Spleen (tissue), 11 donors: ENCODE measurements at regions not wholly inside any gene's neighbourhood (a gene's known extent, or its start where the extent isn't known, plus 50 kb on each side); places are given as distances from the start of the nearest gene placed in this dataset.
"Not testable (repeated sequence)": the region's sequence is repeated elsewhere in the genome, so short reads cannot be mapped to it uniquely, and the experiment has no call there.

Source experiments
- DNase-seq: peaks from one replicate; pipeline ENCODE4 v3.0.0-alpha.2; 2020
- H3K27ac ChIP-seq, 8 donors: fragments of 200-600 bp; sonication (generic) in 7 of 8; 1 replicate in 4 of 8; 2 replicates in 4 of 8; pipeline versions ENCODE4 v1.5.0 to v1.8.0; 2016 to 2021; ENCODE audit warnings: inconsistent platforms in 4 of 8, mild to moderate bottlenecking in 4 of 8, moderate library complexity in 1 of 8
- H3K27me3 ChIP-seq, 7 donors: fragments of 200-600 bp; sonication (generic) in 6 of 7; replicated peaks in 1 of 7; 1 replicate in 4 of 7; 2 replicates in 3 of 7; pipeline versions ENCODE4 v1.5.0 to v1.8.0; 2016 to 2021; ENCODE audit warnings: inconsistent platforms in 3 of 7, mild to moderate bottlenecking in 1 of 7
- H3K36me3 ChIP-seq, 6 donors: fragments of 200-600 bp; sonication (generic) in 5 of 6; 1 replicate in 4 of 6; 2 replicates in 2 of 6; pipeline versions ENCODE4 v1.5.0 to v1.8.0; 2016 to 2021; ENCODE audit warnings: inconsistent platforms in 2 of 6
- H3K4me1 ChIP-seq, 6 donors: fragments of 200-600 bp; sonication (generic) in 5 of 6; 1 replicate in 3 of 6; 2 replicates in 3 of 6; pipeline versions ENCODE4 v1.5.0 to v1.8.0; 2016 to 2021; ENCODE audit warnings: inconsistent platforms in 3 of 6
- H3K4me3 ChIP-seq, 8 donors: fragments of 200-600 bp; sonication (generic) in 7 of 8; 1 replicate in 4 of 8; 2 replicates in 4 of 8; pipeline versions ENCODE4 v1.5.0 to v1.8.0; 2016 to 2021; ENCODE audit warnings: inconsistent platforms in 4 of 8, mild to moderate bottlenecking in 4 of 8, moderate library complexity in 2 of 8
- H3K9me3 ChIP-seq, 8 donors: fragments of 200-600 bp; sonication (generic) in 7 of 8; 1 replicate in 4 of 8; 2 replicates in 4 of 8; pipeline versions ENCODE4 v1.5.0 to v1.8.0; 2016 to 2021; ENCODE audit warnings: inconsistent platforms in 4 of 8
- POLR2A ChIP-seq, 3 donors: fragments of 450-650 bp; IDR thresholded peaks; one replicate each; pipeline ENCODE4 v1.5.1; 2017; ENCODE audit warnings: antibody characterized with exemption in 3 of 3, mild to moderate bottlenecking in 1 of 3
- POLR2AphosphoS5 ChIP-seq, 3 donors: sonication (generic); formaldehyde crosslinking; IDR thresholded peaks; one replicate each; pipeline ENCODE4 v1.5.1; 2017; ENCODE audit warnings: antibody characterized with exemption in 3 of 3
- WGBS, 5 donors: extraction: QIAGEN DNeasy Blood & Tissue Kit in 3 of 5; methylation state at CpG; one replicate each; pipeline versions ENCODE4 v1.1.5 to v1.1.7; 2013 to 2018; 5-methylcytosine and 5-hydroxymethylcytosine counted together
- intact Hi-C: fragments of 100-400 bp; cut with DNase I; formaldehyde crosslinking; loops from one replicate; pipeline ENCODE4 v1.15.0; 2023; ENCODE audit warnings: low total_unique reads
- TF ChIP-seq, protein P1 (sequence below), 11 experiments: fragments of 200-600 bp in 7 of 11; fragments of 450-650 bp in 4 of 11; sonication (generic) in 4 of 11; IDR thresholded peaks in 8 of 11; conservative IDR thresholded peaks in 3 of 11; 1 replicate in 7 of 11; 2 replicates in 4 of 11; pipeline versions ENCODE4 v1.4.0 to v1.8.0; 2016 to 2021; ENCODE audit warnings: antibody characterized with exemption in 11 of 11, inconsistent platforms in 4 of 11, mild to moderate bottlenecking in 1 of 11
- donor health status: healthy with polysubstance abuse.
- donor health status: DM: no; HTN: no; CAD: no; lungs with moderate emphysema.
- donor health status: DM: no; HTN: no; CAD: no.
- donor health status: Bipolar disorder and iron deficiency.
- donor health status: healthy.
- donor health status: DM: no; HTN: no; CAD: no.
- donor health status: DM: yes; HTN: yes; CAD: no.

DNA sequence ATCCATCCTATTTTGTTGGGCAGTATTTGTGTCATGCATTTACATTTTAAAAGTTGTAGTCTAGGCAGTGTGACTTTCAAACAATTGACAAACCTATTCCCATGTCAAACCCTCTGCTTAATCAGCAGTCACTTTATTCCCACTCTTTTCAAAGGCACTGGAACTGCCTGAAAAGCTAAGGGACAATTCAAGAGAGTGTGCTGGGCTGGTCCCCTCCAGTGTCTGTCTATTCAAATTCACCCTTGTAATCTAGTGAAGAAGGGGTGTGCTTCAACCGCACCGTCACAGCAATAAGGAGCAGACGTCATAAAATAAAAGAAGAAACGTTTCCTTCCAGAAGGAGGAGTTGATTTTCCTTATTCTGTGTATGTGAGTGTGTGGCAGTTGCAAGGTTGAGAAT, 197.0 kb upstream of the MAD2L1 start:
- TF ChIP-seq POLR2AphosphoS5 (IDR thresholded peaks at IDR 0.05): no peak
- no peak for TF ChIP-seq POLR2A (IDR thresholded peaks at IDR 0.05)
- TF ChIP-seq, protein P1, sequence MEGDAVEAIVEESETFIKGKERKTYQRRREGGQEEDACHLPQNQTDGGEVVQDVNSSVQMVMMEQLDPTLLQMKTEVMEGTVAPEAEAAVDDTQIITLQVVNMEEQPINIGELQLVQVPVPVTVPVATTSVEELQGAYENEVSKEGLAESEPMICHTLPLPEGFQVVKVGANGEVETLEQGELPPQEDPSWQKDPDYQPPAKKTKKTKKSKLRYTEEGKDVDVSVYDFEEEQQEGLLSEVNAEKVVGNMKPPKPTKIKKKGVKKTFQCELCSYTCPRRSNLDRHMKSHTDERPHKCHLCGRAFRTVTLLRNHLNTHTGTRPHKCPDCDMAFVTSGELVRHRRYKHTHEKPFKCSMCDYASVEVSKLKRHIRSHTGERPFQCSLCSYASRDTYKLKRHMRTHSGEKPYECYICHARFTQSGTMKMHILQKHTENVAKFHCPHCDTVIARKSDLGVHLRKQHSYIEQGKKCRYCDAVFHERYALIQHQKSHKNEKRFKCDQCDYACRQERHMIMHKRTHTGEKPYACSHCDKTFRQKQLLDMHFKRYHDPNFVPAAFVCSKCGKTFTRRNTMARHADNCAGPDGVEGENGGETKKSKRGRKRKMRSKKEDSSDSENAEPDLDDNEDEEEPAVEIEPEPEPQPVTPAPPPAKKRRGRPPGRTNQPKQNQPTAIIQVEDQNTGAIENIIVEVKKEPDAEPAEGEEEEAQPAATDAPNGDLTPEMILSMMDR (IDR thresholded peaks at IDR 0.05 in 8 of 11, conservative IDR thresholded peaks at IDR 0.05 in 3 of 11): no peak
- Histone ChIP-seq H3K36me3 (no peaks in the 10 kb centered on the region), H3K9me3 (no peaks in the 10 kb centered on the region), H3K4me3 (no peak overlapping the region), H3K4me1 (no peaks in the 10 kb centered on the region), H3K27me3 (no peaks in the 10 kb centered on the region), H3K27ac (no peak overlapping the region)
- DNase-seq: no peak
- WGBS, 5 donors: 52 to 79% (median 65%) methylated on average over 4 of the region's 4 CpGs
- intact Hi-C loops: no loop called here

DNA sequence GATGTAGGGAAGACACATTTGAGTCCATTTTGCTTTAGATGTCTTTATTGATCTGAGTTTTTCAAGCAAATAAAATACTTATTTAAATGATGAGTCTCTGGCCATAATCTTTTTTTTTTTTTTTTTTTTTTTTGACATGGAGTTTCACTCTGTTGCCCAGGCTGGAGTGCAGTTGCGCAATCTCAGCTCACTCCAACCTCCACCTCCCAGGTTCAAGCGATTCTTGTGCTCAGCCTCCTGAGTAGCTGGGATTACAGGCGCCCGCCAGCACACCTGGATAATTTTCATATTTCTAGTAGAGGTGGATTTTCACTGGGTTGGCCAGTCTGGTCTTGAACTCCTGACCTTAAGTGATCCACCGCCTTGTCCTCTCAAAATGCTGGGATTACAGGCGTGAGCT, 194.5 kb upstream of the MAD2L1 start:
- TF ChIP-seq POLR2A (IDR thresholded peaks at IDR 0.05) (no peak), POLR2AphosphoS5 (IDR thresholded peaks at IDR 0.05) (no peak)
- TF ChIP-seq, protein P1 (IDR thresholded peaks at IDR 0.05 in 8 of 11, conservative IDR thresholded peaks at IDR 0.05 in 3 of 11): no peak
- Histone ChIP-seq H3K4me1 (no peaks in the 10 kb centered on the region), H3K27ac (no peak overlapping the region), H3K27me3 (no peaks in the 10 kb centered on the region), H3K4me3 (no peak overlapping the region), H3K9me3 (no peaks in the 10 kb centered on the region), H3K36me3 (no peaks in the 10 kb centered on the region)
- WGBS, 5 donors: 94 to 98% (median 96%) methylated on average over 6 of the region's 6 CpGs
- intact Hi-C loops: no loop called here
- DNase-seq: no peak

DNA sequence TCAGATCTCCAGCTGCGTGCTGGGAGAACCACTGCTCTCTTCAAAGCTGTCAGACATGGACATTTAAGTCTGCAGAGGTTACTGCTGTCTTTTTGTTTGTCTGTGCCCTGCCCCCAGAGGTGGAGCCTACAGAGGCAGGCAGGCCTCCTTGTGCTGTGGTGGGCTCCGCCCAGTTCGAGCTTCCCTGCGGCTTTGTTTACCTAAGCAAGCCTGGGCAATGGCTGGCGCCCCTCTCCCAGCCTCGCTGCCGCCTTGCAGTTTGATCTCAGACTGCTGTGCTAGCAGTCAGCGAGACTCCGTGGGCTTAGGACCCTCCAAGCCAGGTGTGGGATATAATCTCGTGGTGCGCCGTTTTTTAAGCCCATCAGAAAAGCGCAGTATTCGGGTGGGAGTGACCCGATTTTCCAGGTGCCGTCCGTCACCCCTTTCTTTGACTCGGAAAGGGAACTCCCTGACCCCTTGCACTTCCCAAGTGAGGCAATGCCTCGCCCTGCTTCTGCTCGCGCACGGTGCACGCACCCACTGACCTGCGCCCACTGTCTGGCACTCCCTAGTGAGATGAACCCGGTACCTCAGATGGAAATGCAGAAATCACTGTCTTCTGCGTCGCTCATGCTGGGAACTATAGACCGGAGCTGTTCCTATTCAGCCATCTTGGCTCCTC, 189.6 kb upstream of the MAD2L1 start:
- H3K27me3 ChIP-seq, H3K27ac ChIP-seq, H3K36me3 ChIP-seq, H3K9me3 ChIP-seq, intact Hi-C loops, H3K4me3 ChIP-seq, H3K4me1 ChIP-seq, DNase-seq: not testable (repeated sequence)
- 75 to 87% (median 81%) methylated on average over 20 to 26 of the region's 28 CpGs for WGBS, 5 donors

DNA sequence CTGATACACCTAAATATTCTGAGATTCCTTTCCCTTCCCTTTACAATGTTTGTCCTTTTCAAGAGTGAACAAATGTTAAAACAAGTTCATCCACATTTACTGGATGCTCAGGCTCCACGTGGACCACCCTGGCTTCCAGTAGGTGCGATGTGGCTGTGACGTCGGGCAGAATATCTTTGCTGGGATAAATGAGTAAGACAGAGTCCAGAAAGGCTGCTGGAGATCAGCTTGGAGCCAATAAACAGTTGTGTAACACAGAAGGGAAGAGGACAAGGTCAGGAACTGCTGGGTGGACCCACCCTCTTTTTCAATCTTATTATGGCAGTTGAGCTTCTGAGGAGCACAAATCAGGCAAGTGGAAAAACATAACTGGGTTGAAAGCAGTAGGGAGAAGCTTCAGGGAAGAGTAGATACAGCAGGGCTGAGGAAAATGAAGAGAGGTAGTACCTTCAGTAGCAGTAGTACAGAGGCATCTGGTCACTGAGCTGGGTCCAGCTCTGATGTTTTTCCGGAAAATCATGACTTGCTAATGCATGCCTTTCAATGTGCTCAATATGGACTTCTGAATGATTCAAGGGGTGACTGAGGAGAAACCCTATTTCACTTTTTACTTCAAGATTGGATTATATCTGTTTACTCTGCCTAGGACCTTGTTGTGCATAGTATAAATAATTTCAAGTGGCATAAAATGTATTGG, 171.8 kb upstream of the MAD2L1 start:
- no peak for DNase-seq
- Histone ChIP-seq H3K9me3 (no peaks in the 10 kb centered on the region), H3K27me3 (no peaks in the 10 kb centered on the region), H3K4me3 (no peak overlapping the region), H3K36me3 (no peaks in the 10 kb centered on the region), H3K27ac (no peak overlapping the region), H3K4me1 (no peaks in the 10 kb centered on the region)
- 87 to 94% (median 89%) methylated on average over 5 of the region's 5 CpGs for WGBS, 5 donors
- no peak for TF ChIP-seq POLR2A (IDR thresholded peaks at IDR 0.05)
- no peak for TF ChIP-seq POLR2AphosphoS5 (IDR thresholded peaks at IDR 0.05)
- TF ChIP-seq, protein P1 (IDR thresholded peaks at IDR 0.05 in 8 of 11, conservative IDR thresholded peaks at IDR 0.05 in 3 of 11): no peak
- intact Hi-C loops: no loop called here
